Muscle of leg (tissue), 3 donors: ENCODE measurements at regions not wholly inside any gene's neighbourhood (a gene's known extent, or its start where the extent isn't known, plus 50 kb on each side); places are given as distances from the start of the nearest gene placed in this dataset.

Source experiments
- DNase-seq: peaks from one replicate; pipeline ENCODE4 v3.0.0; 2013
- H3K27ac ChIP-seq: one replicate; pipeline ENCODE4 v1.5.1; 2013; ENCODE audit warnings: mild to moderate bottlenecking, low read length, control low read depth
- H3K27me3 ChIP-seq: one replicate; pipeline ENCODE4 v1.6.1; 2013; ENCODE audit warnings: low read length; ENCODE audit not compliant: control insufficient read depth, insufficient read depth
- H3K36me3 ChIP-seq: one replicate; pipeline ENCODE4 v1.6.1; 2013; ENCODE audit warnings: low read length; ENCODE audit not compliant: control insufficient read depth, insufficient read depth
- H3K4me1 ChIP-seq: one replicate; pipeline ENCODE4 v1.6.1; 2013; ENCODE audit warnings: low read length; ENCODE audit not compliant: control insufficient read depth, insufficient read depth
- H3K4me3 ChIP-seq: one replicate; pipeline ENCODE4 v1.5.1; 2013; ENCODE audit warnings: low read length, control low read depth
- H3K9me3 ChIP-seq: replicated peaks from 2 replicates; pipeline ENCODE4 v1.6.1; 2013; ENCODE audit warnings: low read depth, low read length; ENCODE audit not compliant: control insufficient read depth
- WGBS: methylation state at CpG from one replicate; pipeline ENCODE4 v1.1.5; 2013; ENCODE audit warnings: missing lambda C conversion rate; ENCODE audit not compliant: insufficient coverage; 5-methylcytosine and 5-hydroxymethylcytosine counted together

DNA sequence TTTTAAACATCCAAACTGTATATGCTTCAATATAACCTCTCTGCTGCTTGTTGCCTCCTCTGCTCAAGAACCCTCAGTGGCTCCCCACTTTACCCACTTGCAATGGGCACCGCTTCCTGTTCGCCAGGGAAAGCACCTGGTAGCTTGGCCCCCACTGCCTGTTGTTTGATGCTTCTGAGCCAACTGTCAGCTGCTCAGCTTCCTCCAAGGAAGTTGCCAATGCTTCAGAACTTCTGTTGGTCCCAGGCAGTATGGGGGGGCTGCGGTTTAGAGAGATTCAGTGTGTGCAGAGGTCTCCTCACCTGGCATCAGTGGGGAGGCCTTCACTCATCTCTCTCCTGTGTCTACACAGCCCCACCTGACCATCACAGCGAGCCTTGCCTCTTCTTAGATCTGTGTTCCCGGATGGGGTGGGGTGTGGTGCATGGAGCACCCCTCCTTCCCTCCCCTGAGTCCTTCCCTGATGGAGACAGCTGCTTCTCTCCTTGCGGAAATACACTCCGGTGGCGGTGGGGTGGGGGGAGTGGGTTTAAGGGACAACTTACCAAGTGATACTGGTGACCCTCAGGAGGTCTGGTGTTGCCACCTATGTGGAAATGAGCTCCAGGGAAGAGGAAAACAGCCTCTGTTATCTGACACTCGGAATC is 308.1 kb downstream of the CDH26 start:
- Histone ChIP-seq H3K9me3 (no peaks in the 10 kb centered on the region), H3K4me1 (peaks cover 19% of the 10 kb centered on the region), H3K27me3 (no peaks in the 10 kb centered on the region), H3K36me3 (no peaks in the 10 kb centered on the region), H3K27ac (no peak overlapping the region), H3K4me3 (no peak overlapping the region)
- no peak for DNase-seq
- WGBS, result 76% methylated on average over 3 of the region's 9 CpGs

DNA sequence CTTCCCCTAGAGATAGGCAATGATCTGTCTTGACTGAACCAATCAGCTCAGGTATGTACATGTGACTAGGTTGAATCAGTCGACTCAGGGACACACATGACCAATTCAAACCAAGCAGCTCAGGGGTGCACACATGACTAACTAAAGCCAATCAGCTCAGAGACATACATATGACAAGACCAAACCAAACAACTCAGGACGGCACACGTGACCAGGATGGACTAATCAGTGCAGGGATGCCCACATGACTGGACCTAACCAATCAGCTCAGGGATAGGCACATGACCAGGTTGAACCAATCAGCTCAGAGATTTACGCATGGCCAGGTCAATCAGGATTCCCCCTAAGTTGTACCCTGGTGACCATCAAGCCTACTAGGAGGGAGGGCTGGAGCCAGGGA is 310.3 kb downstream of the CDH26 start:
- H3K4me3 ChIP-seq, result no peak overlapping the region
- no peak for DNase-seq
- no peaks in the 10 kb centered on the region for H3K36me3 ChIP-seq
- H3K27ac ChIP-seq, result no peak overlapping the region
- WGBS, result 93% methylated on average over 4 of the region's 4 CpGs
- H3K9me3 ChIP-seq, result no peaks in the 10 kb centered on the region
- H3K27me3 ChIP-seq, result no peaks in the 10 kb centered on the region
- H3K4me1 ChIP-seq, result peaks cover 19% of the 10 kb centered on the region

DNA sequence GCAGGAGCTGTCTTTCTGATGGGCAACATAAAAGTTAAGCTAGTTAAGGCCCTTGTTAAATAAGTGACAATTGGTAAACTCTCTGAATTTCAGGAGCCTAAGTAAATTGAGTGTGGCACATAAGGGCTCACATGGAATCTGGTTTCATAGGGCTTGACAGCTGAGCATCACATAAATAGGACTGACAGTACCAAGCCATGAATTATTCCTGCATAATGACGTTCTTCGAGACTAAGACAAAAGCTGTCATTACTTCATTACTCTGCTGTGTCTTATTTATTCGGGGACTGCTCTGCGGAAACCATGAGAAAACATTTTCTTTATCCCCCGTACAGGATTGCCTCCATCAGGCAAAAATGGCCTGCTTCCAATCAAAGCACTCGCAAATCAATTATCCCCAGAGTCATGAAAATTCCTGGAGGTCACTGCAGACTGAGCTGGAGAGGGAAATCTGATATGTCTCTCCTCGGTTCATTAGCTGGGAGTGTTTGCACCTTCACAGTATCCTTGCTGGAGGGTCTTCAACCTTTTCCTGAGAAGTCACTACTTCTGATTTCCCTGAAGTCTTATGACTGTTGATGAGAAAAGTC is 311.4 kb downstream of the CDH26 start:
- H3K27ac ChIP-seq, result no peak overlapping the region

DNA sequence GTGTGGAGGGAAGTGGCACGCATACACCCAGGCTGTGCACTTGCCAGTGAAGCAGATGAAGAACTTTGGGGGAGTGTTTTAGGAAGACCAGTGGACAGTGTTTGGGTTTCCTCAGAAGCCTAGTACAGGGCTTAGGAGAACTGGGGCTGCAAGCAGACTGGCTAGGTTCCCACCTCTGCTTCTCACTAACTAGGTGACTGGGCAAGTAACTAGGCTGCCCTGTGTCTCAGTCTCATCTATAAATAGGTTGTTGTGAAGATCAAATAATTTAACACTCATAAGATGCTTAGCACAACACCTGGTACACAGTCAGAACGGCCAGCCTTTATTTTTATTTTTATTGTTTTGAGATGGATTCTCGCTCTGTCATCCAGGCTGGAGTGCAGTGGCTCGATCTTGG is 312.1 kb downstream of the CDH26 start:
- no peak for DNase-seq
- H3K36me3 ChIP-seq, result no peaks in the 10 kb centered on the region
- 80% methylated on average over 1 of the region's 4 CpGs for WGBS
- H3K4me1 ChIP-seq, result peaks cover 19% of the 10 kb centered on the region
- H3K4me3 ChIP-seq, result no peak overlapping the region
- no peaks in the 10 kb centered on the region for H3K9me3 ChIP-seq
- no peaks in the 10 kb centered on the region for H3K27me3 ChIP-seq
- H3K27ac ChIP-seq, result no peak overlapping the region

More for the DNA sequence above, 311.4 kb downstream of the CDH26 start:
- no peak overlapping the region for H3K4me3 ChIP-seq
- no peaks in the 10 kb centered on the region for H3K27me3 ChIP-seq
- peaks cover 19% of the 10 kb centered on the region for H3K4me1 ChIP-seq
- H3K9me3 ChIP-seq, result no peaks in the 10 kb centered on the region
- no peaks in the 10 kb centered on the region for H3K36me3 ChIP-seq
- no peak for DNase-seq
- WGBS, result 9% methylated on average over 5 of the region's 7 CpGs

DNA sequence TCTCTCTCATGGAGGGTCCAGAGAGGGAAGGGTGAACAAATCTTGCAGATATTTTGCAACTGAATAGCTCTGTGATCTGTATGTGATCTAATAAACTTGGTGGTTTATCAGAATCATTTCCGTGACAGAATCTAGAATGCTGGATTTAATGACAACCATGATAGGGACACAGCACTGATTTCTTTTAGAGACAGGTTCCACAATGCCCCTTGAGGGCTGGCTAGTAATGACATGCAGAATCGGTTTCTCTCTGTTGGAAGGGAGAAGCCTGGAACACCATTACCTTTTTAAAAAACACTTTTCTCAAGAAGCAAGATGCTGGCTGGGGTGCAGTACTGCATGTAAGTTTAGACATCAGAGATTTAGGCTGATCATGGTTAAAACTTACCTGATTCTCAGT is 313.4 kb downstream of the CDH26 start:
- Histone ChIP-seq H3K27ac (no peak overlapping the region), H3K4me1 (peaks cover 11% of the 10 kb centered on the region), H3K36me3 (no peaks in the 10 kb centered on the region), H3K4me3 (no peak overlapping the region), H3K9me3 (no peaks in the 10 kb centered on the region), H3K27me3 (no peaks in the 10 kb centered on the region)
- WGBS, result no CpG with 5 or more reads among the region's 2 CpGs
- DNase-seq, result no peak

DNA sequence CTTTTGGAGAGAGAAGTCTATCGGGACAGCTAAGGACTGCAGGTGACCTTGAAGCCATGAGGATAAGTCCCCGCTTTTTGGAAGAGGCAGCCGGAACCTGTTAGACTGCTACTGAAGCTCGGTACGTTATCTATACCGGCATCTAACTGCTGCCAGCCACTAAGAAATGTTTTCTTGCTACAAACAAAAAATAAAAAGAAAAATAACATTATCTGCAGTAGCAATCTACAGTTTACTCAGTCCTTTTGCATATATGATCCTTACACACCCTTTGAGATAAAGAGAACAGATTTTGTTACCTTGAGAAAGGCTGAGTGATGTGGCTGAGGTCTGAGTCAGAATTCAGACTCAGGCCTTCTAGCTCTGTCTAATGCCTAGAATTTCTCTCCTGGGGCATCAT is 314.6 kb downstream of the CDH26 start:
- Histone ChIP-seq H3K4me1 (peaks cover 11% of the 10 kb centered on the region), H3K36me3 (no peaks in the 10 kb centered on the region), H3K27me3 (no peaks in the 10 kb centered on the region), H3K4me3 (no peak overlapping the region), H3K27ac (no peak overlapping the region), H3K9me3 (no peaks in the 10 kb centered on the region)
- no peak for DNase-seq
- 88% methylated on average over 1 of the region's 6 CpGs for WGBS

DNA sequence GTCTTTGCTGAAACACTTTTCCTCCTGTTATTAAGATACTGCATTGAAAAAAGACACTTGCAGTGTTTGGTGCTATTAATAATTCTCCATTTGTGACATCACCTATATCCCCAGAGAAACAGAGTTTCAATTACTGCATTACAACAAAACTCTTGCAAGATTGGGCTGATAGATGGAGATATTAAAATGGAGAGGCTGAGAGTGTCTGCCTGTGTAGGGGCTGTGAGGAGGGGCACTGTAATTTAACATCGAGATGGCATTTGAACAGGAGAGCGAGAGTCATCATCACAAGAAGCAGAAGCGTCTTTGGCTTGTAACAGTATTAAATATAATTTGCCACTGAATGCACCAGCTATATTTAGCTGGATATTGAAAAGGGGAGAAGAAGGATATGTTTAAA is 316.5 kb downstream of the CDH26 start:
- Histone ChIP-seq H3K9me3 (no peaks in the 10 kb centered on the region), H3K27me3 (no peaks in the 10 kb centered on the region), H3K4me1 (peaks cover 7% of the 10 kb centered on the region), H3K4me3 (no peak overlapping the region), H3K36me3 (no peaks in the 10 kb centered on the region), H3K27ac (no peak overlapping the region)
- no peak for DNase-seq
- no CpG with 5 or more reads among the region's 3 CpGs for WGBS

DNA sequence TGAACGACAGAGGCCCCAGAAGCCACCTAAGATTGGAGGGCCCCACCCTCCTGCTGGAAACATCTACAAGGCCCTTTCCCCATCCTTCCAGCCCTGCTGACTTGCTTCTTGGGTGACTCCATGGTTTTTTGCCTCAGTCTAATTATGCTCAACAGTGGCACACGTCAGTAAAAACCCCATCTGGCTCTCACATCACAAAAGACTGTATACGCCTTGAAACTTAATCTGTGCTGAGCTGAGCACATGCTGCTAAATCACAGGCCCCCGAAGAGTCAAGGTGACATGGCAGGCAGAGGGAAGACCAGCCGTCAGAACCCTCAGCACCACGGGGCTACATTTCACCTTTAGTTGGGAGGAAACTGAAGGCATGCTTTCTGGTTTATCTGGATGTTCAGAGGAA is 323.1 kb downstream of the CDH26 start:
- Histone ChIP-seq H3K36me3 (no peaks in the 10 kb centered on the region), H3K27ac (no peak overlapping the region), H3K27me3 (no peaks in the 10 kb centered on the region), H3K4me3 (no peak overlapping the region), H3K4me1 (no peaks in the 10 kb centered on the region), H3K9me3 (peaks cover 17% of the 10 kb centered on the region)
- DNase-seq, result no peak
- 85% methylated on average over 4 of the region's 6 CpGs for WGBS

DNA sequence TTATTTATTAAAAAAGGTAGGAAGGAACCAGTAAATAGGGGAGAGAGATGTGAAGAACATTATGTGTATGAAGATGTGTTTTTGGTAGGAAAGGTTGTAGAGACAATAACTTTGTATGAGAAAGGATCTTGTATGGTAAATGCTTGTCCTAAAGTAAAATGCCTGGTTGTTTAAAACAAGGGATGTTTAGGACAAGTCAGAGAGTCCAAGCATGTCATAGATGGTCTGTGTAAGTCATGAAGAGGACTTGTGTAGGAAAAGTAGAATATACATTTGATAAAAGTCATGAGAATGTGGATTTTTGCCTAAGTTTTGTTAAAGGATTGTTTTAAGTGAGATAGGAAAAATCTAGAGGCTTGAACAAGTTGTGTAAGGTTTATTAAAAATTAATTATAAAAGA is 325.1 kb downstream of the CDH26 start:
- Histone ChIP-seq H3K36me3 (no peaks in the 10 kb centered on the region), H3K9me3 (peaks cover 17% of the 10 kb centered on the region), H3K4me1 (no peaks in the 10 kb centered on the region), H3K27me3 (no peaks in the 10 kb centered on the region), H3K27ac (no peak overlapping the region), H3K4me3 (no peak overlapping the region)
- no peak for DNase-seq

DNA sequence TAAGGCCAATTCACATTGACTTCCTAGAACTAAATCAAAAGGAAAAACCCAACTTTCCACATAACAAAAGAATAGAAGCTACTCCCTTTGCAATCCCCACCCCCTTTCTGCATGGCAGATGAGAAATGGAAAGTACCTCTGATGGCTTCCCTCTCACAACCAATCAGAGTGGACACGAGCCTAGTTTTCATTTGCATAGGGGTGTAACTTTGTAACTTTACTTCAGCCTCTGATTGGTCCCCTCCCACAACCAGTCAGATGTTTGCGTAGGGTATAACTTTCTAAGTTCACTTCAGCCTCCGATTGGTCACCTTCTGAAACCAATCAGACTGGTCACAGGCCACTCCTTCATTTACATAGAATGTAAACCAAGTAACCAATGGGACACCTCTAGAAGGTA is 328.5 kb downstream of the CDH26 start:
- peaks cover 24% of the 10 kb centered on the region for H3K9me3 ChIP-seq
- H3K27ac ChIP-seq, result no peak overlapping the region
- H3K27me3 ChIP-seq, result no peaks in the 10 kb centered on the region
- H3K4me1 ChIP-seq, result no peaks in the 10 kb centered on the region
- no peak for DNase-seq
- H3K36me3 ChIP-seq, result no peaks in the 10 kb centered on the region
- no peak overlapping the region for H3K4me3 ChIP-seq
- 80% methylated on average over 1 of the region's 3 CpGs for WGBS

DNA sequence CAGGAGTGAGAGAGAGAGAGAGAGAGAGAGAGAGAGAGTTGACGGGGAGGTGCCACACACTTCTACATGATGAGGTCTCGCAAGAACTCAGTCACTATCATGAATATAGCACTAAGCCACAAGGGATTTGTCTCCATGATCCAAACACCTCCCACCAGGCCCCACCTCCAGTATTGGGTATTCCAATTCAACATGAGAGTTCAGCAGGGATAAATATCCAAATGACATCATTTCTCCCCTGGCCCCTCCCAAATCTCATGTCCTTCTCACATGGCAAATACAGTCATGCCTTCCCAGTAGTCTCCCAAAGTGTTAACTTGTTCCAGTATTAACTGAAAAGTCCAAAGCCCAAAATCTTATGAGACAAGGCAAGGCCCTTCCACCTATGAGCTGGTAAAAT is 330.7 kb downstream of the CDH26 start:
- Histone ChIP-seq H3K9me3 (peaks cover 17% of the 10 kb centered on the region), H3K36me3 (no peaks in the 10 kb centered on the region), H3K4me1 (no peaks in the 10 kb centered on the region), H3K4me3 (no peak overlapping the region), H3K27me3 (no peaks in the 10 kb centered on the region), H3K27ac (no peak overlapping the region)
- DNase-seq, result no peak
- WGBS, result no CpG with 5 or more reads among the region's 2 CpGs
